ENCODE measurements at regions not wholly inside any gene's neighbourhood (a gene's known extent, or its start where the extent isn't known, plus 50 kb on each side); places are given as distances from the start of the nearest gene placed in this dataset.

GRCh38 chr3:194013928-194014327 lies 122.0 kb upstream of the HES1 start:
- Histone ChIP-seq H3F3A (ENCODE audit: low read depth) (no peaks in the 10 kb centered on the region), H3K4me3 (ENCODE audit: low read length, poor library complexity, severe bottlenecking) (no peak overlapping the region), H4K20me1 (ENCODE audit: insufficient read depth, low read length, poor library complexity, severe bottlenecking) (no peaks in the 10 kb centered on the region), H3K27me3 (ENCODE audit: insufficient read depth, low read length, poor library complexity, severe bottlenecking) (no peaks in the 10 kb centered on the region), H3K9ac (ENCODE audit: low read depth, low read length, poor library complexity, severe bottlenecking) (no peak overlapping the region), H3K4me1 (ENCODE audit: insufficient read depth, low read length, poor library complexity, severe bottlenecking) (peaks cover 10% of the 10 kb centered on the region), H3K4me2 (ENCODE audit: low read depth, low read length, poor library complexity, severe bottlenecking) (no peak overlapping the region), H3K36me3 (ENCODE audit: insufficient read depth, low read length) (no peaks in the 10 kb centered on the region), H2AFZ (ENCODE audit: low read length) (no peak overlapping the region), H3K9me3 (ENCODE audit: insufficient read depth, low read depth, low read length) (no peaks in the 10 kb centered on the region), H3K9me2 (replicated peaks; ENCODE audit: low read depth, low read length) (no peaks in the 10 kb centered on the region), H3K79me2 (ENCODE audit: insufficient read depth, low read length) (no peaks in the 10 kb centered on the region)
- TF ChIP-seq EZH2phosphoT487 (IDR thresholded peaks at IDR 0.05; ENCODE audit: borderline replicate concordance) (no peak), CTCF (conservative IDR thresholded peaks at IDR 0.05; ENCODE audit: low read length) (no peak)

- H4K20me1 ChIP-seq (ENCODE audit: insufficient read depth, low read length, poor library complexity, severe bottlenecking): no peaks in the 10 kb centered on the region
- H3K9me2 ChIP-seq (replicated peaks; ENCODE audit: low read depth, low read length): no peaks in the 10 kb centered on the region
- no peak overlapping the region for H3K4me2 ChIP-seq (ENCODE audit: low read depth, low read length, poor library complexity, severe bottlenecking)
- no peak overlapping the region for H3K4me3 ChIP-seq (ENCODE audit: low read length, poor library complexity, severe bottlenecking)
- H3F3A ChIP-seq (ENCODE audit: low read depth): no peaks in the 10 kb centered on the region
- no peaks in the 10 kb centered on the region for H3K36me3 ChIP-seq (ENCODE audit: insufficient read depth, low read length)
- H3K27me3 ChIP-seq (ENCODE audit: insufficient read depth, low read length, poor library complexity, severe bottlenecking): no peaks in the 10 kb centered on the region
- no peak overlapping the region for H3K9ac ChIP-seq (ENCODE audit: low read depth, low read length, poor library complexity, severe bottlenecking)
- TF ChIP-seq CTCF (conservative IDR thresholded peaks at IDR 0.05; ENCODE audit: low read length): no peak
- no peak for TF ChIP-seq EZH2phosphoT487 (IDR thresholded peaks at IDR 0.05; ENCODE audit: borderline replicate concordance)
- peaks cover 10% of the 10 kb centered on the region for H3K4me1 ChIP-seq (ENCODE audit: insufficient read depth, low read length, poor library complexity, severe bottlenecking)
- H3K9me3 ChIP-seq (ENCODE audit: insufficient read depth, low read depth, low read length): no peaks in the 10 kb centered on the region
- H2AFZ ChIP-seq (ENCODE audit: low read length): no peak overlapping the region
- no peaks in the 10 kb centered on the region for H3K79me2 ChIP-seq (ENCODE audit: insufficient read depth, low read length)
These were observed 121.2 kb upstream of the HES1 start for GRCh38 chr3:194014756-194015155.

- Histone ChIP-seq H3K9me2 (replicated peaks; ENCODE audit: low read depth, low read length) (no peaks in the 10 kb centered on the region), H3F3A (ENCODE audit: low read depth) (no peaks in the 10 kb centered on the region), H3K4me2 (ENCODE audit: low read depth, low read length, poor library complexity, severe bottlenecking) (no peak overlapping the region), H3K9ac (ENCODE audit: low read depth, low read length, poor library complexity, severe bottlenecking) (no peak overlapping the region), H3K9me3 (ENCODE audit: insufficient read depth, low read depth, low read length) (no peaks in the 10 kb centered on the region), H4K20me1 (ENCODE audit: insufficient read depth, low read length, poor library complexity, severe bottlenecking) (no peaks in the 10 kb centered on the region), H3K36me3 (ENCODE audit: insufficient read depth, low read length) (no peaks in the 10 kb centered on the region), H3K4me3 (ENCODE audit: low read length, poor library complexity, severe bottlenecking) (no peak overlapping the region), H3K27me3 (ENCODE audit: insufficient read depth, low read length, poor library complexity, severe bottlenecking) (no peaks in the 10 kb centered on the region), H2AFZ (ENCODE audit: low read length) (no peak overlapping the region), H3K79me2 (ENCODE audit: insufficient read depth, low read length) (no peaks in the 10 kb centered on the region), H3K4me1 (ENCODE audit: insufficient read depth, low read length, poor library complexity, severe bottlenecking) (peaks cover 31% of the 10 kb centered on the region)
- TF ChIP-seq EZH2phosphoT487 (IDR thresholded peaks at IDR 0.05; ENCODE audit: borderline replicate concordance) (no peak), CTCF (conservative IDR thresholded peaks at IDR 0.05; ENCODE audit: low read length) (no peak)
These were observed 116.4 kb upstream of the HES1 start for GRCh38 chr3:194019398-194020165.
